ENCODE measurements at regions not wholly inside any gene's neighbourhood (a gene's known extent, or its start where the extent isn't known, plus 50 kb on each side); places are given as distances from the start of the nearest gene placed in this dataset.

DNA sequence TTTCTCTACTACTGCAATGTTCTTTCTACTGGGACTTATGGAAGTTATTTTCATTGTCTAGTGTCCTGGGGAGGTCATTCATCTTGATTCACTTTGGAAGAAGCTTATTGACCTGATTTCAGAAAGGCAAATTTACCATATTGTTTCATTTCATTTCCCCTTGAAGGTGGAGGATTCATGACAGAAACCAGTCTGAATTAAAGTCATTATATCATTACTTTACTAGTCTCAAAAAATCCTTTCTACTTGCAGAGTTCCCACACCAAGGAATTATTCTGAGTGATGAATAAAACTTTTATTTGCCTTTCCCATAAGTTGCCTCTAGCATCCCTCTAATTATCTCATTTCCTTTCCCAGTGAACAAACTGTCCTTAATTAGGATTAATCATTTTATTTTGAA lies 163.8 kb downstream of the RASSF9 start:
- Mint-ChIP-seq H3K4me3 (no peak overlapping the region), H3K27me3 (ENCODE audit: insufficient read depth) (no peaks in the 10 kb centered on the region; the same call in 1 of the 2 replicates), H3K9me3 (peaks cover 8% of the 10 kb centered on the region; the same call in 1 of the 2 replicates), H3K27ac (no peak overlapping the region), H3K36me3 (ENCODE audit: low read depth) (no peaks in the 10 kb centered on the region), H3K4me1 (ENCODE audit: low read depth) (no peaks in the 10 kb centered on the region)
- no peak for DNase-seq
- TF ChIP-seq, protein P1, sequence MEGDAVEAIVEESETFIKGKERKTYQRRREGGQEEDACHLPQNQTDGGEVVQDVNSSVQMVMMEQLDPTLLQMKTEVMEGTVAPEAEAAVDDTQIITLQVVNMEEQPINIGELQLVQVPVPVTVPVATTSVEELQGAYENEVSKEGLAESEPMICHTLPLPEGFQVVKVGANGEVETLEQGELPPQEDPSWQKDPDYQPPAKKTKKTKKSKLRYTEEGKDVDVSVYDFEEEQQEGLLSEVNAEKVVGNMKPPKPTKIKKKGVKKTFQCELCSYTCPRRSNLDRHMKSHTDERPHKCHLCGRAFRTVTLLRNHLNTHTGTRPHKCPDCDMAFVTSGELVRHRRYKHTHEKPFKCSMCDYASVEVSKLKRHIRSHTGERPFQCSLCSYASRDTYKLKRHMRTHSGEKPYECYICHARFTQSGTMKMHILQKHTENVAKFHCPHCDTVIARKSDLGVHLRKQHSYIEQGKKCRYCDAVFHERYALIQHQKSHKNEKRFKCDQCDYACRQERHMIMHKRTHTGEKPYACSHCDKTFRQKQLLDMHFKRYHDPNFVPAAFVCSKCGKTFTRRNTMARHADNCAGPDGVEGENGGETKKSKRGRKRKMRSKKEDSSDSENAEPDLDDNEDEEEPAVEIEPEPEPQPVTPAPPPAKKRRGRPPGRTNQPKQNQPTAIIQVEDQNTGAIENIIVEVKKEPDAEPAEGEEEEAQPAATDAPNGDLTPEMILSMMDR (IDR thresholded peaks at IDR 0.05), result no peak

DNA sequence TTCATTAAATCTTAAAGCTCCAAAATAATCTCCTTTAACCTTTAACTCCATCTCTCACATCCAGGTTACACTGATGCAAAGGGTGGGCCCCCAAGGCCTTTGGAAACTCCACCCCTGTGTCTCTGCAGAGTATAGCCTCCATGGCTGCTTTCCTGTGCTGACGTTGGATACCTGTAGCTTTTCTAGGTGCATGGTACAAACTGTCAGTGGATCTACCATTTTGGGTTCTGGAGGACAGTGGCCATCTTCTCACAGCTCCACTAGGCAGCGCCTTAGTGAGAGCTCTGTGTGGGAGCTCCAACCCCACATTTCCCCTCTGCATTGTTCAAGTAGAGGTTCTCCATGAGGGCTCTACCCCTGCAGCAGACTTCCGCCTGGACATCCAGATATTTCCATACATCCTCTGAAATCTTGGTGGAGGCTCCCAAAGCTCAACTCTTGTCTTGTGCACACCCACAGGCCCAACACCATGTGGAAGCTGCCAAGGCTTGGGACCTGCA lies 162.2 kb downstream of the RASSF9 start:
- Mint-ChIP-seq H3K36me3 (ENCODE audit: low read depth) (no peaks in the 10 kb centered on the region), H3K27me3 (ENCODE audit: insufficient read depth) (no peaks in the 10 kb centered on the region; the same call in 1 of the 2 replicates), H3K9me3 (peaks cover 8% of the 10 kb centered on the region; the same call in 1 of the 2 replicates), H3K4me3 (no peak overlapping the region), H3K27ac (no peak overlapping the region), H3K4me1 (ENCODE audit: low read depth) (no peaks in the 10 kb centered on the region)
- TF ChIP-seq, protein P1 (IDR thresholded peaks at IDR 0.05), result no peak
- no peak for DNase-seq

DNA sequence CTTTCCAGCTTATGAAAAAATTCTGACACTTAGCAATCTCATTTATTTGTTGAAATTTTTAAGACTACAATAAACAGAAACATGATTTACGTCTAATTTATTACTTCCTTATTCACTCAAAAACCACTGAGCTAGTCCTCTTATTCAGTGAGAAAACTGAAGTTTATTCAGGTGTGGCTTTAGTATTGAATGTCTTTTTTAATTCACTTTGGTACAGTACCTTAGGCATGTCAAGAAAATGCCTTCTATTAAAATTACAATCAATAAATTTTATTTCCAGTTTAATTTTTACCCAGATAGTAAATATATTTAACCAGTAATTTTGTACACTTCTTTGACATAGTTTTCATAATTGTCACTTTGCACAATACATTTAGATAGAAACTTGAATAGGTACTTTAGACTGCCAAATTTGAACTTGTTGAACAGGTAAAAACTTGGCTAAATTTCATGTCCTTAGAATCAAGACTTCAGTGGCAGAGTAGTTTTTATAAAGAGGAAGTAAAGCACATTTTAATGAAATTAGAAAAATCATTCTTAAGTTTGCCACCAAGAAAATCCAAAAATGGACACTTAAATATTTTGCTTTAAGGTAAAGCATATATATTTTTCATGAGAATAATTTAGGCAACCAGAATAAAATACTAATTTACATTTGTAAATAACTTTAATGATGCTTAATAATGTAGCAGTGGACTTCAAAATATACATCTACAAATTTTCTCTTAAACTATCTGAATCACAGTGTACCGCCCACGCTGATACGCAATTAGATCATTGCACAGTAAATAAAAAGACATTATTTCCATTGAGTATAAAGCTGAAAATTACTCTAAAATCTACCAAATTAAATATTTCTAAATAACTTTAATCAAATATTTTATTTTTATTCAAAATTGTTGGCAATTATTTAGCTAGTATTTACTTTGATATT lies 159.1 kb downstream of the RASSF9 start:
- H3K4me3 Mint-ChIP-seq, result no peak overlapping the region
- no peaks in the 10 kb centered on the region; the same call in 1 of the 2 replicates for H3K27me3 Mint-ChIP-seq (ENCODE audit: insufficient read depth)
- TF ChIP-seq, protein P1 (IDR thresholded peaks at IDR 0.05), result no peak
- H3K4me1 Mint-ChIP-seq (ENCODE audit: low read depth), result no peaks in the 10 kb centered on the region
- DNase-seq, result no peak
- H3K36me3 Mint-ChIP-seq (ENCODE audit: low read depth), result peaks cover 5% of the 10 kb centered on the region; the same call in 1 of the 2 replicates
- H3K9me3 Mint-ChIP-seq, result peaks cover 14% of the 10 kb centered on the region
- H3K27ac Mint-ChIP-seq, result no peak overlapping the region

DNA sequence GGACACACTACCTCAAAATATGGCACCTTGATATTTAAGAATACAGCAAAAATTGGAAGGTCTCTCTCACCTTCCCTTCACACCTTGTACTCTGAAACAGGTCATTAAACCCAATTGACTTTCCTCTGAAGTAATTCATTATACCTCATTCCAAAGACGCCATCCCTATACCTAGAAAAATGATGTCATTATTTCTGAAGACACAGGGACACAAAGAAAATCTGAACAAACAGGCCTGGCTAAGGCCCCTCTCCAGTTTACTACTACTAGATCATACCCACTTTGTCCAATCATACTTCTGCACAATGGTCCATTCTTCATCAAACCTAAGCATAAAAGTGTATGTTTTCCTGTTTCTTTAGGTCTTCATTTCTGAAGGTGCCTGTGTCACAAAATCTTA lies 156.9 kb downstream of the RASSF9 start:
- H3K4me3 Mint-ChIP-seq, result no peak overlapping the region
- no peak for DNase-seq
- peaks cover 9% of the 10 kb centered on the region for H3K9me3 Mint-ChIP-seq
- H3K36me3 Mint-ChIP-seq (ENCODE audit: low read depth), result peaks cover 5% of the 10 kb centered on the region; the same call in 1 of the 2 replicates
- H3K27ac Mint-ChIP-seq, result no peak overlapping the region
- no peaks in the 10 kb centered on the region for H3K27me3 Mint-ChIP-seq (ENCODE audit: insufficient read depth)
- TF ChIP-seq, protein P1 (IDR thresholded peaks at IDR 0.05), result no peak
- H3K4me1 Mint-ChIP-seq (ENCODE audit: low read depth), result no peaks in the 10 kb centered on the region

DNA sequence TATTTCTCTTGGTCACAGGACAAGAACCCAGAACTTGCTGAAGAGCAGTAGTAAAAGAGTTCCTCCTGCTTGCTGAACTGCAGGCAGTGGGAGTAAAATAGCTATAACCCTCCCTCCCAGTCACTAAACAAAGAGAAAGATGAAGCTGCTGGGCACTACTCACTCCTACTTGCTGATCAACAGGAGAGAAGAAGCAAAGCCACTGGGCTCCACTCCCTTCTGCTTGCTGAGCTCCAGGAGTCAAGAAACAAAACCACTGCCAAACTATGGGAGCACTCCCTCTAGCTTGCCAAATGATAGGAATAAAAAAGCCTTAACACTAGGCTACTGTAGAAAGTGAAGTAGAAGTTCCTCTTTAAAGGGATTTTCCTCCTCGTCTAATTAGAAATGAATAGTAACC lies 155.3 kb downstream of the RASSF9 start:
- H3K36me3 Mint-ChIP-seq (ENCODE audit: low read depth), result peaks cover 5% of the 10 kb centered on the region; the same call in 1 of the 2 replicates
- DNase-seq, result no peak
- no peak overlapping the region for H3K27ac Mint-ChIP-seq
- H3K4me3 Mint-ChIP-seq, result no peak overlapping the region
- TF ChIP-seq, protein P1 (IDR thresholded peaks at IDR 0.05), result no peak
- no peaks in the 10 kb centered on the region for H3K27me3 Mint-ChIP-seq (ENCODE audit: insufficient read depth)
- H3K9me3 Mint-ChIP-seq, result peaks cover 5% of the 10 kb centered on the region
- no peaks in the 10 kb centered on the region for H3K4me1 Mint-ChIP-seq (ENCODE audit: low read depth)

All from HFFc6 (cell line).